IMR-90 (cell line): ENCODE measurements at regions not wholly inside any gene's neighbourhood (a gene's known extent, or its start where the extent isn't known, plus 50 kb on each side); places are given as distances from the start of the nearest gene placed in this dataset.
"Not testable (repeated sequence)": the region's sequence is repeated elsewhere in the genome, so short reads cannot be mapped to it uniquely, and the experiment has no call there.

Experiments used
- ATAC-seq: fragments of 200-7000 bp; cut with Tn5 transposase; 2 replicates; pipeline ENCODE4 v1.9.1; 2020; ENCODE audit warnings: low read depth, mild to moderate bottlenecking, moderate library complexity
- BruUV-seq: library from RNA; stranded (reverse); fragments of 400-500 nt; replicated peaks from 2 replicates; lab custom pipeline; 2021; lab: Mats Ljungman, UMichigan
- CTCF ChIA-PET: fragments of 300-600 bp; formaldehyde crosslinking; extraction: SDS; loops from one replicate; lab custom pipeline; 2021; ENCODE audit warnings: antibody characterized with exemption; lab: Yijun Ruan, JAX
- POLR2A ChIA-PET: fragments of 300-600 bp; sonication (Branson Sonifier 250); formaldehyde crosslinking; loops from one replicate; lab custom pipeline; 2022; ENCODE audit warnings: antibody characterized with exemption; ENCODE audit not compliant: unreplicated experiment; lab: Charles Lee
- DNase-seq: peaks from one replicate; pipeline ENCODE4 v3.0.0; 2013
- H2AFZ ChIP-seq: replicated peaks from 2 replicates; pipeline ENCODE3; 2013; ENCODE audit warnings: low read length, mild to moderate bottlenecking; ENCODE audit not compliant: poor library complexity
- H2AK5ac ChIP-seq: 2 replicates; pipeline ENCODE4 v1.6.1; 2013; ENCODE audit warnings: low read depth, low read length, inconsistent platforms
- H2AK9ac ChIP-seq: replicated peaks from 2 replicates; pipeline ENCODE3; 2013; ENCODE audit warnings: mild to moderate bottlenecking, low read depth, low read length, moderate library complexity; ENCODE audit not compliant: poor library complexity
- H2BK120ac ChIP-seq: 2 replicates; pipeline ENCODE4 v1.6.1; 2013; ENCODE audit warnings: low read depth, low read length, inconsistent platforms
- H2BK15ac ChIP-seq: 3 replicates; pipeline ENCODE4 v1.6.1; 2013; ENCODE audit warnings: low read depth, low read length, inconsistent platforms
- H2BK20ac ChIP-seq: 2 replicates; pipeline ENCODE4 v1.6.1; 2013; ENCODE audit warnings: low read depth, mild to moderate bottlenecking, inconsistent platforms, low read length, moderate library complexity
- H2BK5ac ChIP-seq: 2 replicates; pipeline ENCODE4 v1.6.1; 2013; ENCODE audit warnings: mild to moderate bottlenecking, low read depth, low read length, inconsistent platforms; ENCODE audit not compliant: poor library complexity, severe bottlenecking
- H3K14ac ChIP-seq: replicated peaks from 2 replicates; pipeline ENCODE4 v1.6.1; 2013; ENCODE audit warnings: low read depth, low read length, inconsistent platforms
- H3K18ac ChIP-seq: 2 replicates; pipeline ENCODE4 v1.6.1; 2013; ENCODE audit warnings: low read depth, low read length, control low read depth
- H3K23ac ChIP-seq: 2 replicates; pipeline ENCODE4 v1.6.1; 2013; ENCODE audit warnings: low read depth, low read length, inconsistent platforms
- H3K27ac ChIP-seq: 2 replicates; pipeline ENCODE4 v1.5.1; 2013; ENCODE audit warnings: mild to moderate bottlenecking, control low read depth, low read length; ENCODE audit not compliant: insufficient read depth
- H3K27me3 ChIP-seq: 2 replicates; pipeline ENCODE4 v1.6.1; 2013; ENCODE audit warnings: low read length; ENCODE audit not compliant: control insufficient read depth, insufficient read depth
- H3K36me3 ChIP-seq: 2 replicates; pipeline ENCODE4 v1.6.1; 2013; ENCODE audit warnings: low read length, mixed read lengths; ENCODE audit not compliant: control insufficient read depth, insufficient read depth
- H3K4ac ChIP-seq: 2 replicates; pipeline ENCODE4 v1.6.1; 2013; ENCODE audit warnings: low read depth, low read length, inconsistent platforms
- H3K4me1 ChIP-seq: 2 replicates; pipeline ENCODE4 v1.6.1; 2013; ENCODE audit warnings: low read length, mixed read lengths; ENCODE audit not compliant: control insufficient read depth, insufficient read depth
- H3K4me2 ChIP-seq: 2 replicates; pipeline ENCODE4 v1.6.1; 2013; ENCODE audit warnings: low read depth, mild to moderate bottlenecking, control low read depth, low read length, moderate library complexity
- H3K4me3 ChIP-seq: 2 replicates; pipeline ENCODE4 v1.5.1; 2013; ENCODE audit warnings: low read depth, mild to moderate bottlenecking, control low read depth, low read length, moderate library complexity; ENCODE audit not compliant: insufficient read depth
- H3K56ac ChIP-seq: 2 replicates; pipeline ENCODE4 v1.6.1; 2013; ENCODE audit warnings: low read length, inconsistent platforms; ENCODE audit not compliant: insufficient read depth; ENCODE audit errors: extremely low read depth
- H3K79me1 ChIP-seq, 2 experiments: 2 replicates each; pipeline ENCODE4 v1.6.1; 2013; ENCODE audit warnings: low read length in 2 of 2, inconsistent platforms in 1 of 2, low read depth in 1 of 2
- H3K9ac ChIP-seq: 2 replicates; pipeline ENCODE4 v1.6.1; 2013; ENCODE audit warnings: low read depth, low read length, control low read depth
- H3K9me1 ChIP-seq: 2 replicates; pipeline ENCODE4 v1.6.1; 2013; ENCODE audit warnings: low read length, inconsistent platforms; ENCODE audit not compliant: insufficient read depth
- H3K9me3 ChIP-seq: 2 replicates; pipeline ENCODE4 v1.6.1; 2013; ENCODE audit warnings: low read length; ENCODE audit not compliant: control insufficient read depth, insufficient read depth
- H4K20me1 ChIP-seq: 2 replicates; pipeline ENCODE4 v1.6.1; 2013; ENCODE audit warnings: low read length, inconsistent platforms; ENCODE audit not compliant: insufficient read depth
- H4K5ac ChIP-seq: 2 replicates; pipeline ENCODE4 v1.6.1; 2013; ENCODE audit warnings: mild to moderate bottlenecking, low read depth, low read length, control low read depth
- H4K8ac ChIP-seq, 2 experiments: 2 replicates each; pipeline ENCODE4 v1.6.1; 2013; ENCODE audit warnings: low read depth in 2 of 2, low read length in 2 of 2, control low read depth in 1 of 2, inconsistent platforms in 1 of 2
- H4K91ac ChIP-seq: 2 replicates; pipeline ENCODE4 v1.6.1; 2013; ENCODE audit warnings: low read depth, low read length, inconsistent platforms; ENCODE audit not compliant: insufficient read depth
- WGBS, 2 experiments: methylation state at CpG; one replicate each; pipeline versions ENCODE4 v1.1.5 to v1.1.7; 2013; ENCODE audit warnings: missing lambda C conversion rate in 2 of 2; ENCODE audit not compliant: insufficient read length in 1 of 2; ENCODE audit errors: extremely low coverage in 2 of 2; 5-methylcytosine and 5-hydroxymethylcytosine counted together
- dilution Hi-C: fragments of 300-500 bp; cut with HindIII; formaldehyde crosslinking; loops from one replicate; pipeline ENCODE4 v1.14.3; 2018; ENCODE audit warnings: low sequenced_read_pairs; ENCODE audit not compliant: unreplicated experiment
- in situ Hi-C: fragments of 300-500 bp; cut with MboI; formaldehyde crosslinking; loops from 3 replicates; pipeline ENCODE4 v1.14.3; 2019; ENCODE audit warnings: low sequenced_read_pairs, inconsistent platforms, mixed read lengths
- intact Hi-C: fragments of 100-400 bp; cut with micrococcal nuclease; formaldehyde crosslinking; loops from 2 replicates; pipeline ENCODE4 v1.10.0; 2022

DNA sequence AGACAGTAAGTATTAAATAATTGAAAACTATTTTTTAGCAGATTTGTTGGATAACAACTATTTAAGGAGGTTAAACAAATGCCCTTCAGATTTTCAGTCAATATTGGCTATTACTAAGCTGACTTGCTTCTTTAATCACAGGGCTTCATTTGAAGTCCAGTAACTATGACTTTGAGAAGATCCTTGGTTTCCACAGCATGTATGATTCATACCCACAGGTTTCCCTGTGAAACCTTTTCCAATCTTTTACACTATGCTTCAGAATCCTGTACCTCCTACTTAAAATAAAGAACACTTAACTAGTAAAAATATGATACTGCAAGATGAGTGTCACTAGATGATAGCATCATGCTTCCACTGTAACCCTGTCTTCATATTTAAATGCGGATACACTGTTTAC is 211.9 kb downstream of the SPATA31A1 start:
- H3K4me3 ChIP-seq, intact Hi-C loops: not testable (repeated sequence)

DNA sequence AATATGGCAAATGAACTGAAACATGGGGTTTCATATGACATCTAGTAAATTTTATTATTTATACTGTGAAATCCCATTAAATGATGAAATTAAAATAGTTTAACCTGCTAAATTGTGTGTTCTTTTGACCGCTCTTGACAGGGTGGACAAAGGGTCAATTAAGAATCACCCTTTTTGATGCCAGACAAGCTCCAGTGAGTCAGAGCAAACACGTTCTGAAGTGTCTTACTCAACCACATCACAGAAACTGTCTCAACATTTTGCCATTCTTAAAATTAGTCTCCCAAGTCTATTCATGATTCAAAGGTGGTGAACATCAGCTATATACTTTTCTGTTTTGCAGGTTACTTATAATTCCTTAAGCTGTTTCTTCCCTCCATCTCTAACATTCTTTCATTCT is 213.4 kb downstream of the SPATA31A1 start:
- H3K4me1 ChIP-seq, H2AK9ac ChIP-seq, H2BK15ac ChIP-seq, H2BK5ac ChIP-seq, H3K56ac ChIP-seq, H2BK120ac ChIP-seq, POLR2A ChIA-PET, H3K4me2 ChIP-seq, H4K91ac ChIP-seq, H4K8ac ChIP-seq, H3K36me3 ChIP-seq, H3K9me3 ChIP-seq, H3K14ac ChIP-seq, H3K9me1 ChIP-seq, in situ Hi-C loops, H4K20me1 ChIP-seq, CTCF ChIA-PET, H3K27me3 ChIP-seq, H3K79me1 ChIP-seq, DNase-seq, H2AFZ ChIP-seq, H3K27ac ChIP-seq, H2BK20ac ChIP-seq, H3K4me3 ChIP-seq, H3K23ac ChIP-seq, H2AK5ac ChIP-seq, dilution Hi-C loops, ATAC-seq, H3K18ac ChIP-seq, H4K5ac ChIP-seq, intact Hi-C loops, H3K4ac ChIP-seq, BruUV-seq, H3K9ac ChIP-seq: not testable (repeated sequence)
- no CpG with 5 or more reads among the region's 2 CpGs for WGBS, 2 experiments

More for the DNA sequence above, 211.9 kb downstream of the SPATA31A1 start:
- H4K20me1 ChIP-seq, H3K4me2 ChIP-seq, H3K4me1 ChIP-seq, H2BK120ac ChIP-seq, H3K14ac ChIP-seq, H3K18ac ChIP-seq, H3K27ac ChIP-seq, H3K56ac ChIP-seq, dilution Hi-C loops, H3K4ac ChIP-seq, H2BK20ac ChIP-seq, H3K9me3 ChIP-seq, BruUV-seq, DNase-seq, H2BK15ac ChIP-seq, POLR2A ChIA-PET, ATAC-seq, H2BK5ac ChIP-seq, in situ Hi-C loops, H3K79me1 ChIP-seq, H2AK9ac ChIP-seq, H4K5ac ChIP-seq, H3K9me1 ChIP-seq, H3K36me3 ChIP-seq, H3K23ac ChIP-seq, H3K27me3 ChIP-seq, H4K91ac ChIP-seq, H4K8ac ChIP-seq, H3K9ac ChIP-seq, H2AFZ ChIP-seq, CTCF ChIA-PET, H2AK5ac ChIP-seq: not testable (repeated sequence)
- no CpG with 5 or more reads among the region's 1 CpG for WGBS, 2 experiments
